SK-N-DZ (cell line): ENCODE measurements at regions not wholly inside any gene's neighbourhood (a gene's known extent, or its start where the extent isn't known, plus 50 kb on each side); places are given as distances from the start of the nearest gene placed in this dataset.

Source experiments
- DNase-seq: peaks from one replicate; pipeline ENCODE4 v3.0.0-alpha.2; 2015; ENCODE audit warnings: low spot score

- peak; percentile 54 for DNase-seq
Observed at GRCh38 chr18:44130376-44130942, 550.2 kb upstream of the SETBP1 start.

GRCh38 chr18:44133483-44133882, 547.2 kb upstream of the SETBP1 start:
- no peak for DNase-seq

GRCh38 chr18:44134447-44134846, 546.2 kb upstream of the SETBP1 start:
- DNase-seq, result no peak

- DNase-seq, result no peak
Observed at GRCh38 chr18:44135741-44136140, 544.9 kb upstream of the SETBP1 start.

- no peak for DNase-seq
Observed at GRCh38 chr18:44136326-44136725, 544.4 kb upstream of the SETBP1 start.

- peak; percentile 1 for DNase-seq
Observed at GRCh38 chr18:44143072-44143471, 537.6 kb upstream of the SETBP1 start.

- no peak for DNase-seq
Observed at GRCh38 chr18:44149706-44150105, 531.0 kb upstream of the SETBP1 start.

- no peak for DNase-seq
Observed at GRCh38 chr18:44153981-44154380, 526.7 kb upstream of the SETBP1 start.

- no peak for DNase-seq
Observed at GRCh38 chr18:44156126-44156525, 524.6 kb upstream of the SETBP1 start.

- no peak for DNase-seq
Observed at GRCh38 chr18:44156776-44157335, 523.8 kb upstream of the SETBP1 start.

GRCh38 chr18:44170208-44170880, 510.3 kb upstream of the SETBP1 start:
- DNase-seq, result no peak

- no peak for DNase-seq
Observed at GRCh38 chr18:44171301-44171700, 509.4 kb upstream of the SETBP1 start.

- DNase-seq, result no peak
Observed at GRCh38 chr18:44175891-44176290, 504.8 kb upstream of the SETBP1 start.

- DNase-seq, result no peak
Observed at GRCh38 chr18:44178476-44178875, 502.2 kb upstream of the SETBP1 start.

GRCh38 chr18:44179693-44180092, 501.0 kb upstream of the SETBP1 start:
- DNase-seq, result no peak

GRCh38 chr18:44180683-44181082, 500.0 kb upstream of the SETBP1 start:
- DNase-seq, result no peak

- DNase-seq, result no peak
Observed at GRCh38 chr18:44181951-44182747, 498.5 kb upstream of the SETBP1 start.

- DNase-seq, result no peak
Observed at GRCh38 chr18:44186001-44186400, 494.7 kb upstream of the SETBP1 start.

GRCh38 chr18:44187090-44187489, 493.6 kb upstream of the SETBP1 start:
- DNase-seq, result no peak

- no peak for DNase-seq
Observed at GRCh38 chr18:44195394-44196140, 485.1 kb upstream of the SETBP1 start.

- DNase-seq, result no peak
Observed at GRCh38 chr18:44197832-44198611, 482.7 kb upstream of the SETBP1 start.
